Lower lobe of right lung (tissue), 2 donors: ENCODE measurements at regions not wholly inside any gene's neighbourhood (a gene's known extent, or its start where the extent isn't known, plus 50 kb on each side); places are given as distances from the start of the nearest gene placed in this dataset.

Experiments used
- ATAC-seq, 2 donors: fragments of 200-7000 bp; cut with Tn5 transposase; one replicate each; pipeline ENCODE4 v1.9.1; 2020 to 2022; ENCODE audit warnings: mild to moderate bottlenecking in 2 of 2, moderate library complexity in 2 of 2
- DNase-seq: peaks from one replicate; pipeline ENCODE4 v3.0.0-alpha.2; 2020
- H3K27ac ChIP-seq: fragments of 200-600 bp; one replicate; pipeline ENCODE4 v1.8.0; 2022
- H3K27me3 ChIP-seq: fragments of 200-600 bp; one replicate; pipeline ENCODE4 v1.8.0; 2022; ENCODE audit warnings: low read depth
- H3K36me3 ChIP-seq: fragments of 200-600 bp; one replicate; pipeline ENCODE4 v1.8.0; 2022; ENCODE audit warnings: mild to moderate bottlenecking
- H3K4me1 ChIP-seq: fragments of 200-600 bp; one replicate; pipeline ENCODE4 v1.8.0; 2022
- H3K4me3 ChIP-seq: fragments of 200-600 bp; one replicate; pipeline ENCODE4 v1.8.0; 2022; ENCODE audit warnings: mild to moderate bottlenecking
- H3K9me3 ChIP-seq: fragments of 200-600 bp; one replicate; pipeline ENCODE4 v1.8.0; 2022
- intact Hi-C: fragments of 100-400 bp; cut with DNase I; formaldehyde crosslinking; loops from one replicate; pipeline ENCODE4 v1.11.0; 2022
- TF ChIP-seq, protein P1 (sequence below): fragments of 200-600 bp; IDR thresholded peaks from one replicate; pipeline ENCODE4 v1.8.0; 2022; ENCODE audit warnings: antibody characterized with exemption, mild to moderate bottlenecking
- donor health status: DM: no; HTN: yes; CAD: no; lungs with severe emphysema.

DNA sequence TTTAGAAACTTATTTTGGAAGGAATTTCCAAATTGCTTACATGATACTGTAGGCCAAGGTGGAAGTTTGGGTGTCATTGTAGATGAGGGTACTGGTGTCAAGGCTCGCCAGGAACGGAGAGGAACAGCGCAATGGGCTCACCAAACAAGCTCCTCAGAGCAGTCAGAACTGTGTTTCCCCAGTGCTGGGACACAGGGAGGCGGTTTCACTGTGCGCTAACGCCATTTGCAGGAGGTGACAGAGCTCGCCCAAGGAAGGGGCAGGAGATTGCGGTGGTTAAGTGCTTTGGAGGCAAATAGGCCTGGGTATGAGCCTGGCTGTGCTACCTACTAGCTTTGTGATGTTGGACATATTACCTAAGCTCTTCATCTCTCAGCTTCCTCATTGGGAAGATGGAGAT, 57.3 kb downstream of the HHEX start:
- Histone ChIP-seq H3K4me1 (peaks cover 11% of the 10 kb centered on the region), H3K27me3 (no peaks in the 10 kb centered on the region), H3K4me3 (no peak overlapping the region), H3K36me3 (no peaks in the 10 kb centered on the region), H3K27ac (no peak overlapping the region), H3K9me3 (no peaks in the 10 kb centered on the region)
- ATAC-seq = no peak
- no peak for DNase-seq
- TF ChIP-seq, protein P1, sequence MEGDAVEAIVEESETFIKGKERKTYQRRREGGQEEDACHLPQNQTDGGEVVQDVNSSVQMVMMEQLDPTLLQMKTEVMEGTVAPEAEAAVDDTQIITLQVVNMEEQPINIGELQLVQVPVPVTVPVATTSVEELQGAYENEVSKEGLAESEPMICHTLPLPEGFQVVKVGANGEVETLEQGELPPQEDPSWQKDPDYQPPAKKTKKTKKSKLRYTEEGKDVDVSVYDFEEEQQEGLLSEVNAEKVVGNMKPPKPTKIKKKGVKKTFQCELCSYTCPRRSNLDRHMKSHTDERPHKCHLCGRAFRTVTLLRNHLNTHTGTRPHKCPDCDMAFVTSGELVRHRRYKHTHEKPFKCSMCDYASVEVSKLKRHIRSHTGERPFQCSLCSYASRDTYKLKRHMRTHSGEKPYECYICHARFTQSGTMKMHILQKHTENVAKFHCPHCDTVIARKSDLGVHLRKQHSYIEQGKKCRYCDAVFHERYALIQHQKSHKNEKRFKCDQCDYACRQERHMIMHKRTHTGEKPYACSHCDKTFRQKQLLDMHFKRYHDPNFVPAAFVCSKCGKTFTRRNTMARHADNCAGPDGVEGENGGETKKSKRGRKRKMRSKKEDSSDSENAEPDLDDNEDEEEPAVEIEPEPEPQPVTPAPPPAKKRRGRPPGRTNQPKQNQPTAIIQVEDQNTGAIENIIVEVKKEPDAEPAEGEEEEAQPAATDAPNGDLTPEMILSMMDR = no peak
- intact Hi-C loops = no loop called here

DNA sequence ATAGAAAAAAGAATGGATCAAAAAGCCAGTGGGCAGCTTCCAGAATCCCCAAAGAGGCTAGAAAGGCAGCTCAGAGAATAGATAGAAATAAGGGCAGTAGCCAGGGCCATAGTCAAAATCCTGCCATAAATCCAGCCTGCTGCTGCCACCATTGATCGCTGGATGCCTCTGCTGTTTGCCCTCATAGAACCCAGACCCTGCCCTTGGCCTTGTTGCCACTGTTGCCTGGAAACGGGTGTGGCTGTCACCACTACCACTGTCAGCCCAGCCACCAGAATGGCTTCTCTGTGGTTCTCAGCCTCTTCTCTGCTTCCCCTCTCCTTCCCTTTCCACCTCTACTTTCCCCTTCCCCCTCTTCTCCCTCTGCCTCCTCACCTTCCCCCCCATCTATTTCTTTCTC, 57.8 kb downstream of the HHEX start:
- DNase-seq = peak; percentile 63
- intact Hi-C loops = no loop called here
- no peaks in the 10 kb centered on the region for H3K27me3 ChIP-seq
- no peak overlapping the region for H3K4me3 ChIP-seq
- ATAC-seq = peak in 1 of 2 donors; percentile 58
- no peaks in the 10 kb centered on the region for H3K36me3 ChIP-seq
- TF ChIP-seq, protein P1 = no peak
- no peak overlapping the region for H3K27ac ChIP-seq
- no peaks in the 10 kb centered on the region for H3K9me3 ChIP-seq
- H3K4me1 ChIP-seq = peaks cover 11% of the 10 kb centered on the region

DNA sequence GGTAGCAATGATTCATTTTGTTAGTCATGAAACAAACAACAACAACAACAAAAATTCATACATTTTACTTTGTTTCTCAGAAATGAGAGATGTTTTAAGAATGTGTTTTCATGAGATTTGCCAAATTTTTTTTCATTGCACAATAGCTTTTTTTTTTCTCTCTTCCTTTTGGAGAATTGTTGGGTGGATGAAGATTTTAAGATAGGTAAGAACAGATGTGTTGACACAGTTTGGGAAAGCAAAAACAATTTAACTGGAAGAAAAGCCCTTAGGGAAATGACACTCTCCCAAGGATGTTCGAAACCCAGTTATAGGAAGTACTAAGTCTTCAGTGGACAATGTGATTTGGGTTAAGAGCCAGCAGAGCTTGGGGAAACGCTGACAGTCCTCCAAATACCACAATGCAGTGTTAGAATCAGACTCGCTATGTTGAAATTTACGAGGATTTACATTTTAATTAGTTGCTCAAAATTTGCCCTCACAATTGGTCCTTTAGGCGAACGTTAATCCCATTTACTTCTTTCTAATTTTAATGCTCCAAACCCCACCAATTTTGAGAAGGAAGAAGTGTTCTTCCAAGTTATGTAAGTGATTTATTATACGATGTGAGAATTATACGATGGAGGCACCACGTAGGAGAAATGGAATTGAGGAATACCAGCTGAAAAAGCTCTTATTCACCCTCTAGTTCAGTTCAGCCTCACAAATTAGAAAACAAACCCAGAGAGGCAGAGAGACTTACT, 61.2 kb downstream of the HHEX start:
- H3K27me3 ChIP-seq = no peaks in the 10 kb centered on the region
- no peaks in the 10 kb centered on the region for H3K36me3 ChIP-seq
- H3K4me1 ChIP-seq = peaks cover 18% of the 10 kb centered on the region
- H3K27ac ChIP-seq = no peak overlapping the region
- intact Hi-C loops = no loop called here
- no peak overlapping the region for H3K4me3 ChIP-seq
- no peaks in the 10 kb centered on the region for H3K9me3 ChIP-seq
- no peak for DNase-seq
- TF ChIP-seq, protein P1 = no peak
- ATAC-seq = no peak

DNA sequence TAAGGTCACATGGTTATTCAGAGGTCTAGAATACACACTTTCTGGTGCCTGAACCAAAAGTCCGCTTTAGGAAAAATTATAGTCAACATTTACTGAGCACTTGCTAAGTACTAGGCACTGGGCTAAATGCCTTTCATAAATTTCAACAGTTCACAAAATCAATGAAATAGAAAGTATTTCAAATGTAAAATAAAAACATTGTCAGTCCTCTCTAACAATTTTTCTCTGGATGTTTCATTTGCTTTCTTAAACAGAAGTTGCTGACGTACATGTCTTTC, 61.7 kb downstream of the HHEX start:
- H3K27ac ChIP-seq = no peak overlapping the region
- H3K4me1 ChIP-seq = peaks cover 24% of the 10 kb centered on the region
- H3K27me3 ChIP-seq = no peaks in the 10 kb centered on the region
- TF ChIP-seq, protein P1 = no peak
- no peak overlapping the region for H3K4me3 ChIP-seq
- no peak for ATAC-seq
- intact Hi-C loops = no loop called here
- H3K9me3 ChIP-seq = no peaks in the 10 kb centered on the region
- H3K36me3 ChIP-seq = no peaks in the 10 kb centered on the region
- no peak for DNase-seq

DNA sequence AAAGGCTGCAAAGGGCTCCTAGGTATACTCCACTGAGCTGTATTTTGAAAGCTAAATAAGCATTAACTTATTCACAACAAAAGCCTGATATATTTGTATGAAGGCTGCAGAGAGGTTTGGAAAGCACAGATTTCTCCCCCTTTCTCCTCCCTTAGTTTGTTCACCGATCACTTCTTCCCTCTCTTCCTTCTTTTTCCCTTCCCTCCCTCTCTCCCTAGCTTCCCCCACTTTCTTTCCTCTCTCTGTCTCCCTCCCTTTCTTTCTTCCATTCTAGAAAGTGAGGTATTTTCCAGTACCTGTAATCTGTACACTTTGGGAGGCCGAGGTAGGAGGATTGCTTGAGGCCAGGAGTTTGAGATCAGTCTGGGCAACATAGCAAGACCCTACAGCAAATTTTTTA, 62.1 kb downstream of the HHEX start:
- intact Hi-C loops = no loop called here
- no peak for ATAC-seq
- no peak overlapping the region for H3K27ac ChIP-seq
- H3K4me1 ChIP-seq = peaks cover 27% of the 10 kb centered on the region
- no peaks in the 10 kb centered on the region for H3K9me3 ChIP-seq
- H3K36me3 ChIP-seq = no peaks in the 10 kb centered on the region
- H3K27me3 ChIP-seq = no peaks in the 10 kb centered on the region
- no peak for DNase-seq
- H3K4me3 ChIP-seq = no peak overlapping the region
- TF ChIP-seq, protein P1 = no peak
